ENCODE measurements at regions not wholly inside any gene's neighbourhood (a gene's known extent, or its start where the extent isn't known, plus 50 kb on each side); places are given as distances from the start of the nearest gene placed in this dataset.

DNA sequence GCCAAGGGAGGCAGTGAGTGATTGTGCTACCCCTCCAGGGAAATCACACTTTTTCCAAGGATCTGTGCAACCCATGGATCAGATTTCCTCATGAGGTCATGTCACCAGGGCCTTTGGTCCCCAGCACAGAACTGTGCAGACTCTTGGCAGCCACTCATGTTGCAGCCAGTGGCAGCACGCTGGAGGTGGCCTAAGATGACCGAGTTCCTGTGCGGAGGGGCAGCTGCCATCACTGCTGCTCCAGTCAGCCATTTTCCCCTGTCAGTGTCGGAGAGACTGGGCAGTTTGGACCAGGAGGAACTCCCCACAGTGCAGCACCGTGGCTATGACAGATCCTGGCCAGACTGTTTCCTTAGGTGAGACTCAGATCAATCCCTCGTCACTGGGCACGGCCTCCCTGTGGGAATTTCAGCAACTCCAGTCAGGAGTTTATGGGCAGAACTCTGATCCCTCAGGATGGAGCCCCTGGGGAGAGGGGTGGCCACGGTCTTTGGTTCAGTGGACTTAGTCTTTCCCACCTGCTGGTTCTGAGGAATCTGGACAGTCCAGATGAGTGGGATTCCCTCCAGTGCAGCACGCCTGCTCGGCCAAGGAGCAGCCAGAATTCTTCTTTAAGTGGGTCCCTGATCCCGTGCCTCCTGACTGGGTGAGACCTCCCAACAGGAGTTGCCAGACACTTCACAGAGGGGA lies 194.6 kb upstream of the CARD18 start:
- DNase-seq (ENCODE audit: low read depth in 3 of 3, low spot score in 2 of 3): no peak

- no peak for DNase-seq (ENCODE audit: low read depth in 3 of 3, low spot score in 2 of 3)
These were observed 193.6 kb upstream of the CARD18 start for GRCh38 chr11:105333153-105333552.

DNA sequence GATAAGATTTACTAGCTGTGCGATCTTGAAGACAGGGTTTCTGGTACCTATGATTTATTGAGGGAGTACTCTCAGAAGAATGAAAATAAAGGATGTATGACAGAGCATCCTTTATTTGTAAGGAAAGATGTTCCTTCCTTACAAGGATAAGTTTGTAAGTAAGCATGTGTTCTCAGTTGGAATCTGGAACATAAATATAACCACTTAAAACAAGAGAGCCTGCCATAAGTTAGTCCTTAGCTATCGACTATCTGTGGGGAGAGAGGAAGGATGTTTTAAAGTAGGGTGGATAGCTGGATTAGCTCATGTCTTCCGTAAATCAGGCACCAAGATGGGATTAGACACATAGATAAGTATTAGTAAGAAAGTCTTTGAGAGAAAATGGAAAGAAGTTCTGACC lies 192.6 kb upstream of the CARD18 start:
- no peak for DNase-seq (ENCODE audit: low read depth in 3 of 3, low spot score in 2 of 3)

GRCh38 chr11:105328061-105328460 lies 188.5 kb upstream of the CARD18 start:
- DNase-seq (ENCODE audit: low read depth in 3 of 3, low spot score in 2 of 3): no peak

DNA sequence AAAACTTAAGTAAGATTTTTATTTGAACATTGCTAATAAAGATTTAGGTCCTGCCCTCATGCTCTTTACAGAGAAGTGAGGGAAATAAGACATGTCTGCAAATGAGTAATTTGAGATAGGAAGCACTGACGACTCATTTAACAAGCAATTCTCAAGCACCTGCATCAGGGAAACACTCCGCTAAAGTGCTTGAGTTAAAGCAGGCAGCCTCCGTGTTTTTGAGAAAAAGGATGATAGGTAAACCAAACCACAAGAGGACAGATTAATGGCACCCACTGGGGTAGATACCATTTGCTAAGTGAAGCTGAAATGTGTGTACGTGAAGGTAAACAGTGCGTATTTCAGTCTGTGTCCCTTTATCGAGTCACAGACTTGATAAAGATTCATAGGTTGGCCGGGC lies 184.6 kb upstream of the CARD18 start:
- no peak for DNase-seq (ENCODE audit: low read depth in 3 of 3, low spot score in 2 of 3)

GRCh38 chr11:105321696-105322095 lies 182.1 kb upstream of the CARD18 start:
- DNase-seq (ENCODE audit: low read depth in 3 of 3, low spot score in 2 of 3): no peak

- no peak for DNase-seq (ENCODE audit: low read depth in 3 of 3, low spot score in 2 of 3)
These were observed 175.7 kb upstream of the CARD18 start for GRCh38 chr11:105315287-105315686.

DNA sequence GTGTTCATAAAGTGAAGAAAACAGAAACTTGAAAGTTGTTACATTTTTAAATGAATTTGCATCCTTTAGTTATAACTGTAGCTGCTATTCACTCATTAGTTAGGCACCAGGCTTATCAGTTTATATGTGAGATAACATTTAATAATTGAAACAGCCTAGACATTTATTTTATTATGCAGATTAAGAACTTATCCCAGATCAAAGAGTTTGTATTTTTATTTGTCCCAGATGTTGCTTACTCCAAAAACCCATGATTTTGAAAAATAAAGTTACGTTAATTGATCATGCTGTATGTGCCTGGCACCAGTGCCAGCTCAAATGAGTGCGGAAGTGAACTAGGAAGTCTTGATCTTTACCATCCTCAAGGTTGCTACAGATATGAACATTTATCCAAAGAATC lies 172.7 kb upstream of the CARD18 start:
- no peak for DNase-seq (ENCODE audit: low read depth in 3 of 3, low spot score in 2 of 3)

DNA sequence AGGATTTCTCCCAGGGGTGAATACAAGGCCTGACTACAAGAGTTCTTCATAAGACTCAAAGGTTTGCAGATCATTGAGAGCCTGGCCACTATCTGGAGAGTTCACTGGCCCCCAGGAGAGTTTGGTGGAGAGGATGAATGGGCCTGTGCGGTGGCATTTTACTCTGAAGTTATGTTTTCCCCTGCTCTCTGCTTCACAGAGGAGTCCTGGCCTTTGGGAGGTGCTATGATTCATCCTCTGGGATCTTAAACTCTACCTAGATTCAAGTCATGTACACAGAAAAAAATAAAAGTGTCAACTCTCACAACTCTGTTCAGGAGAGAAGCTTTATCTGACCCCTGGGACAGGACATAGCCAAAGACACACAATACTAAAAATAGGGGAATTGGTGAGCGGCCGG lies 159.1 kb upstream of the CARD18 start:
- no peak for DNase-seq (ENCODE audit: low read depth in 3 of 3, low spot score in 2 of 3)

DNA sequence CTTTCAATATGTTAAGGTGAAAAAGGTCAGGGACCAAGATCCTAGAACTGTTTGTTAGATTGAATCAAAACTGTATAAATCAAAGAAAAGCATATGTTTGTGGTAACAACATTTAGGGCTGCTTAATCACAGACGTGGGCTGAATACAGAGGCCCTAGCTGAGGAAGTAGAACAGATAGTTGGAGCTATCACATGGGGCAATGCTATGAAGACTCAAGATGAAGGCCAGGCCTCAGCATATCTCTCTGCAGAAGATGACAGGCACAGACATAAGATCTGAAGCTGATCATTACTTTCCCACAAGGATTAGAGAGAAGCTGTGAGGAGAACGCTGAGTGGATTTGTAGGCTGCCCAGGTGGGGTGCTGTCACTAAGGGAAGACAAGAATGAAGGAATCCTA lies 158.6 kb upstream of the CARD18 start:
- no peak for DNase-seq (ENCODE audit: low read depth in 3 of 3, low spot score in 2 of 3)

DNA sequence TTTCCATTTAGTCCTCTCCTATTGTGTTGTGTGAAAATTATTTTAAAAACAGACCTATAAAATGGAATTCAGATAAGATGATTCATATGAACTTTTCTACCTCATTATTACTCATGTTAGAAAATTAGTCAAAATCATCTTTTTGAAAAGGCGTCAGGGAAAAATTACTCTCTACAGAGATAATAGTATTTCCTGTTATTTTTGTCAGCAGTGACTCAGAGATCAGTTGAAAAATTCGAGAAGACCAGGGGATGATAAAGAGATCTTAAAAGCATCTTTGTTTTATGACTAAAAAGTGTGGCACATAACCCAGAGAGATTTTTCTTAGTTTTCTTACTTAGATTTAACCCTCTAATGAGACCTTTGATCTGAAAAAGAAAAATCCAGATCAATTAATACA lies 157.9 kb upstream of the CARD18 start:
- DNase-seq (ENCODE audit: low read depth in 3 of 3, low spot score in 2 of 3): no peak

GRCh38 chr11:105296806-105297205 lies 157.2 kb upstream of the CARD18 start:
- DNase-seq (ENCODE audit: low read depth in 3 of 3, low spot score in 2 of 3): no peak

DNA sequence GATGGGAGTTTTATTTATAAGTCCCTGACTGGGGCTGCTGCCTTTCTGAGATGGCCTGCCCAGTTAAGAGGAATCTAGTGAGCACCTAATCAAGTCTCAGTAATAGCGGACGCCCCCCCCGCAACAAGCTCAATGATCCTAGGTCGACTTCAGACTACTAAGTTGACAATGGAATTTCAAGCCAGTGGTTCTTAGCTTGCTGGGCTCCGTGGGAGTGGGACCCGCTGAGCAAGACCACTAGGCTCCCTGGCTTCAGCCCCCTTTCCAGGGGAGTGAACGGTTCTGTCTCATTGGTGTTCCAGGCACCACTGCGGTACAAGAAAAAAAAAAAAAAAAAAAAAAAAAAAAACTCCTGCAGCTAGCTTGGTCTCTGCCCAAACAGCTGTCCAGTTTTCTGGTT lies 156.8 kb upstream of the CARD18 start:
- DNase-seq (ENCODE audit: low read depth in 3 of 3, low spot score in 2 of 3): no peak

- DNase-seq (ENCODE audit: low read depth in 3 of 3, low spot score in 2 of 3): no peak
These were observed 143.1 kb upstream of the CARD18 start for GRCh38 chr11:105282658-105283057.

DNA sequence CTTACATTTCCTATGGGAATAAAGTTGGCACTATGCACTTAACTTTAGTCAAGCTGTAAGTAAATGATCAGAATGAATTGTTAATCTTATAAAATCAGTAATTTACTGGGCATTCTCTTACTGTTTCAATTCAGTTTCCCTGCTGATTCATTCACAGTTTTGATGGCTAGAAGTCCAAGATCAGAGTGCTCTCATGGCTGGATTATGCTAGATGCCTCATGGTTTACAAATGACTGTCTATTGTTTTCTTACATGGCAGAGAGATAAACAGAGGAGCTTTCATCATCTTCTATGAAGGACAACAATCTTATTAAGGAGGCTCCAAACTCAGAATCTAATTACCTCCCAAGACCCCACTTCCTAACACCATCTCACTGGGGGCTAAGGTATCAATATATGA lies 135.1 kb upstream of the CARD18 start:
- DNase-seq (ENCODE audit: low read depth in 3 of 3, low spot score in 2 of 3): no peak

GRCh38 chr11:105273660-105274280 lies 134.2 kb upstream of the CARD18 start:
- DNase-seq (ENCODE audit: low read depth in 3 of 3, low spot score in 2 of 3): no peak

DNA sequence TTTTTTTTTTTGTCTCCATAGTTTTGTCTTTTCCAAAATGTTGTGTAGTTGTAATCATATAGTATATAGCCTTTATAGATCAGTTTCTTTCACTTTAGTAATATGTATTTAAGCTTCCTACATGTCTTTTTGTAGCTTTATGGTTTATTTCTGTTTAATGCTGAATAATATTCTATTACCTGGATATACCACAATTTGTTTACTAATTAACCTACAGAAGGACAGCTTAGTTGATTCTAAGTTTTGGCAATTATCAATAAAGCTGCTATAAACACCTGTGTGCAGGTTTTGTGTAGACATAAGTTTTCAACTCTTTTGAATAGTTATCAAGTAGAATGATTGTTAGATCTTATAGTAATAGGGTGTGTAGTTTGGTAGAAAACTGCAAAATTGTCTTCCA lies 130.3 kb upstream of the CARD18 start:
- no peak for DNase-seq (ENCODE audit: low read depth in 3 of 3, low spot score in 2 of 3)

GRCh38 chr11:105268404-105269062 lies 129.0 kb upstream of the CARD18 start:
- no peak for DNase-seq (ENCODE audit: low read depth in 3 of 3, low spot score in 2 of 3)

GRCh38 chr11:105265845-105266244 lies 126.3 kb upstream of the CARD18 start:
- DNase-seq (ENCODE audit: low read depth in 3 of 3, low spot score in 2 of 3): no peak

DNA sequence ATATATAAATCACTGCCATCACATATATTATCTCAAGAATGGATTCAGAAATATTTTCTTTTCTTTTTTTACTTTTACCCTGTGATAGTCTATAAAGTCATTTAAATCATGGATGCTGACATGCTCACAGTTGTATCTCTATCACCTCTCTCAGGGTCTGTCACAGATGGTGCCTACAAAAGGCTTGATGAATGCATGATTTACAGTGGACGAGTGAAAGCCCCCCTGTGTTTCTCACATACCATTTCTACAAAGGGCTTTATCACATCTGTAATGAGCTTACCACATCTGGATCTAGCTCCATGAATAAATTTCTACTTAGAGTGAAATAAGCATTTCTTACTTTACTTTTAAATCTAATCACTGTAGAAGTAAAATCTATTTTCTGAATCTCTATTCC lies 121.4 kb upstream of the CARD18 start:
- no peak for DNase-seq (ENCODE audit: low read depth in 3 of 3, low spot score in 2 of 3)

- no peak for DNase-seq (ENCODE audit: low read depth in 3 of 3, low spot score in 2 of 3)
These were observed 106.3 kb upstream of the CARD18 start for GRCh38 chr11:105245781-105246315.

Data from right renal cortex interstitium (tissue), 3 donors.